Heart right ventricle (tissue), 16 donors: ENCODE measurements at regions not wholly inside any gene's neighbourhood (a gene's known extent, or its start where the extent isn't known, plus 50 kb on each side); places are given as distances from the start of the nearest gene placed in this dataset.

Source experiments
- ATAC-seq, 8 donors: fragments of 200-7000 bp; cut with Tn5 transposase; one replicate each; pipeline ENCODE4 v1.9.1; 2020; ENCODE audit warnings: mild to moderate bottlenecking in 8 of 8, moderate library complexity in 8 of 8, moderate number of reproducible peaks in 1 of 8
- DNase-seq, 2 donors: peaks; one replicate each; pipeline ENCODE4 v3.0.0-alpha.2; 2020
- H3K27ac ChIP-seq, 10 donors: fragments of 200-600 bp; sonication (generic) in 2 of 10; one replicate each; pipeline versions ENCODE4 v1.5.0 to v1.8.0; 2020 to 2022; ENCODE audit warnings: mild to moderate bottlenecking in 3 of 10
- H3K27me3 ChIP-seq, 7 donors: fragments of 200-600 bp; one replicate each; pipeline ENCODE4 v1.8.0; 2021 to 2022; ENCODE audit warnings: mild to moderate bottlenecking in 2 of 7
- H3K36me3 ChIP-seq, 9 donors: fragments of 200-600 bp; sonication (generic) in 1 of 9; one replicate each; pipeline versions ENCODE4 v1.5.0 to v1.8.0; 2020 to 2022; ENCODE audit warnings: mild to moderate bottlenecking in 2 of 9
- H3K4me1 ChIP-seq, 9 donors: fragments of 200-600 bp; sonication (generic) in 1 of 9; one replicate each; pipeline versions ENCODE4 v1.5.0 to v1.8.0; 2020 to 2022; ENCODE audit warnings: mild to moderate bottlenecking in 4 of 9
- H3K4me3 ChIP-seq, 10 donors: fragments of 200-600 bp; sonication (generic) in 2 of 10; one replicate each; pipeline versions ENCODE4 v1.5.0 to v1.8.0; 2020 to 2022; ENCODE audit warnings: mild to moderate bottlenecking in 7 of 10, moderate library complexity in 2 of 10
- H3K9me3 ChIP-seq, 11 donors: fragments of 200-600 bp in 10 of 11; sonication (generic) in 2 of 11; one replicate each; pipeline versions ENCODE4 v1.5.0 to v1.8.0; 2013 to 2022; ENCODE audit warnings: mild to moderate bottlenecking in 2 of 11, control low read depth in 1 of 11, moderate library complexity in 1 of 11
- WGBS, 2 donors: extraction: QIAGEN DNeasy Blood & Tissue Kit; methylation state at CpG; one replicate each; pipeline ENCODE4 v1.1.7; 2013; ENCODE audit warnings: inconsistent platforms in 1 of 2; 5-methylcytosine and 5-hydroxymethylcytosine counted together
- intact Hi-C, 10 donors: fragments of 100-400 bp; cut with DNase I; formaldehyde crosslinking; loops; one replicate each; pipeline versions ENCODE4 v1.11.1 to v1.14.2; 2022
- TF ChIP-seq, protein P1 (sequence below), 9 donors: fragments of 200-600 bp; sonication (generic) in 2 of 9; IDR thresholded peaks; one replicate each; pipeline versions ENCODE4 v1.5.0 to v1.8.0; 2021 to 2022; ENCODE audit warnings: antibody characterized with exemption in 9 of 9, mild to moderate bottlenecking in 5 of 9, moderate library complexity in 1 of 9
- donor health status: Arrhythmogenic right ventricular cardiomyopathy.
- donor health status: ischemic (EF 13 %, LVEDD 7.1; RV severe dilation, severe dysfunction).
- donor health status: healthy with polysubstance abuse.
- donor health status: DM: no; HTN: yes; CAD: no.
- donor health status: DM: no; HTN: no; CAD: no.
- donor health status: ischemic (EF 25% LVEDD 6.9; RV normal size, moderate dysfunction).
- donor health status: ischemic (EF 25% LVEDD 5.7; RV mildly dilated, moderate dysfunction).
- donor health status: healthy.
- donor health status: DM: yes; HTN: yes; CAD: no.
- donor health status: Ischemic cardiomyopathy.
- donor health status: ischemic (EF 35%, LVEDD 5.7; RV mildly dilated, moderate dysfunction).
- donor health status: nonischemic (EF 11% LVEDD 7.7; RV severe dilation, severe dysfunction).
- donor health status: DM: yes; HTN: yes; CAD: no.
- donor health status: PGD.
- donor health status: ischemic (EF 29% LVEDD 5.4; RV normal size, mild dysfunction).
- donor health status: nonischemic (EF 23%, LVEDD 6.1; RV moderate dilation, normal function).

DNA sequence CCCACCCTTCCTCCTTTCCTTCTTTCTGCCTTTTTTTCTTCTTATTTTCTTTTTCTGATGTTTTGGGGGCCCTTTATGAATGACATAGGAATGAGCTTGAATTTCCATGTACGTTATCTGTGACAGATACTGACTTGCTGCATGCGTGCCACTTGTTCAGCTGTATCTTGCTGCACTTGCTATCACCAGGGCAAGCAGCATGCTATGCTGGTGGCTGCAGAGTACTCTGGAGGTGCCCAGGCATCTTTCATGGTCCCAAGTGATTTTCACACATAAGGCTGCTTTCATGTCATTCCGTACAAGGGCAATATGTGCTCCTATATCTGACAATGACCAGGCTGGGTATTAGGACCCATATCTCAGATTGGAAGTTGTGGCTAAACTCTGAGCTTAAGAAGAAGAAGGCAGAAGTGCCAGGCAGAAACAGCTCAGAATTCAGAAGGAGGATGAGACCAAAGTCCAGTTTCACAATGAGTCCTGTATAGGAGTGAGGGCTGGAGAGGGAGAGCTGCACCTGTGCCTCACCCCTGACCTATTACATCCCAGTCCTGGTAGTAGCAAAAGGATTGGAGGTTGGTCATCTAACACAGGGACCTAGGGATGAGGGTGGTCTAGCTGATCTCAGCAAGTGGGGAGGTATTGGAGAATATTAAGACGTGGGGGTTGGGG is 299.0 kb upstream of the DDHD1 start:
- no peak for ATAC-seq
- intact Hi-C loops, result no loop called here
- TF ChIP-seq, protein P1, sequence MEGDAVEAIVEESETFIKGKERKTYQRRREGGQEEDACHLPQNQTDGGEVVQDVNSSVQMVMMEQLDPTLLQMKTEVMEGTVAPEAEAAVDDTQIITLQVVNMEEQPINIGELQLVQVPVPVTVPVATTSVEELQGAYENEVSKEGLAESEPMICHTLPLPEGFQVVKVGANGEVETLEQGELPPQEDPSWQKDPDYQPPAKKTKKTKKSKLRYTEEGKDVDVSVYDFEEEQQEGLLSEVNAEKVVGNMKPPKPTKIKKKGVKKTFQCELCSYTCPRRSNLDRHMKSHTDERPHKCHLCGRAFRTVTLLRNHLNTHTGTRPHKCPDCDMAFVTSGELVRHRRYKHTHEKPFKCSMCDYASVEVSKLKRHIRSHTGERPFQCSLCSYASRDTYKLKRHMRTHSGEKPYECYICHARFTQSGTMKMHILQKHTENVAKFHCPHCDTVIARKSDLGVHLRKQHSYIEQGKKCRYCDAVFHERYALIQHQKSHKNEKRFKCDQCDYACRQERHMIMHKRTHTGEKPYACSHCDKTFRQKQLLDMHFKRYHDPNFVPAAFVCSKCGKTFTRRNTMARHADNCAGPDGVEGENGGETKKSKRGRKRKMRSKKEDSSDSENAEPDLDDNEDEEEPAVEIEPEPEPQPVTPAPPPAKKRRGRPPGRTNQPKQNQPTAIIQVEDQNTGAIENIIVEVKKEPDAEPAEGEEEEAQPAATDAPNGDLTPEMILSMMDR (IDR thresholded peaks at IDR 0.05), result no peak

DNA sequence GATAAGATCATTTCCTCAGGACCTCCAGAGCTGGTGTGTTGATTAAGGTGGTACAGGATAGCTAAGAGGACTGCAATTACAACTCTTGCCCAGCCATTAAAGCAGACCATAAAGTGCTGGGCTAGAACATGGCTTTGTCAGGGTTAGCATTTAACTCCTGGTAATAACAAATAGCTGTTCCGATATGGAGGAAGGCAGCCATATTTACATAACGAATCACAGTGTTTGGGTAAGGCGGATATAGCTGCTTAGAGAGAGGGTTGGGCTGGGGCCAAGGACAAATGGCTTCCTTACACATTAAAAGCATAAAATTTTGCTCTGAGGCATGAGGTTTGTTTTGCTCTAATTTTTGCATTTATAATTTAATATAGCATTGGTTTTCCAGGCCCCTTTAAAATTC is 297.7 kb upstream of the DDHD1 start:
- no peaks in the 10 kb centered on the region for H3K36me3 ChIP-seq
- intact Hi-C loops, result no loop called here
- H3K4me1 ChIP-seq, result no peaks in the 10 kb centered on the region
- 56 to 70% methylated on average over 3 of the region's 3 CpGs for WGBS, 2 donors
- ATAC-seq (no peak), DNase-seq (no peak)
- no peak overlapping the region for H3K27ac ChIP-seq
- no peaks in the 10 kb centered on the region for H3K27me3 ChIP-seq
- H3K4me3 ChIP-seq, result no peak overlapping the region
- H3K9me3 ChIP-seq, result no peaks in the 10 kb centered on the region
- TF ChIP-seq, protein P1 (IDR thresholded peaks at IDR 0.05), result no peak

More for the DNA sequence above, 299.0 kb upstream of the DDHD1 start:
- H3K4me3 ChIP-seq, result no peak overlapping the region
- H3K27ac ChIP-seq, result no peak overlapping the region
- H3K9me3 ChIP-seq, result no peaks in the 10 kb centered on the region
- DNase-seq, result no peak
- H3K36me3 ChIP-seq, result no peaks in the 10 kb centered on the region
- 66 to 72% methylated on average over 4 of the region's 4 CpGs for WGBS, 2 donors
- no peaks in the 10 kb centered on the region for H3K27me3 ChIP-seq
- no peaks in the 10 kb centered on the region for H3K4me1 ChIP-seq

DNA sequence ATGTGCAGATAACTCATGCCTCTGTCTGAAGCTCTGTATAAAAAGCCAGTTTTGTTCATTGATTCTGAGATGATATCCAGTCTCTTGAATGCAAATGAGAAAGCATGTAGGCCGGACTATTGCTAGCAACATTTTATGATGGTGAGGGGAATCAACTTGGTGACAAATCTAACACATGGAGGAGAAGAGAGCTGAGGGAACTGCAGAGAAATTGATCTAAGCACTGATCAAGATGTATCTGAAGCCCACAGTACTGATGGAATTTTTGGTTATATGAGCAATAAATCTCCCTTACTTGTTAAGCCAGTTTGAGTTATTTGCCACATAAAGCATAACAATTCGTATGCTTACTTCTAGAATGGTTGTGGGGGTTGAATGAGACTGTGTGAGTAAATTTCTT is 295.6 kb upstream of the DDHD1 start:
- WGBS, 2 donors, result 89 to 90% methylated on average over 2 of the region's 2 CpGs
- H3K36me3 ChIP-seq, result no peaks in the 10 kb centered on the region

DNA sequence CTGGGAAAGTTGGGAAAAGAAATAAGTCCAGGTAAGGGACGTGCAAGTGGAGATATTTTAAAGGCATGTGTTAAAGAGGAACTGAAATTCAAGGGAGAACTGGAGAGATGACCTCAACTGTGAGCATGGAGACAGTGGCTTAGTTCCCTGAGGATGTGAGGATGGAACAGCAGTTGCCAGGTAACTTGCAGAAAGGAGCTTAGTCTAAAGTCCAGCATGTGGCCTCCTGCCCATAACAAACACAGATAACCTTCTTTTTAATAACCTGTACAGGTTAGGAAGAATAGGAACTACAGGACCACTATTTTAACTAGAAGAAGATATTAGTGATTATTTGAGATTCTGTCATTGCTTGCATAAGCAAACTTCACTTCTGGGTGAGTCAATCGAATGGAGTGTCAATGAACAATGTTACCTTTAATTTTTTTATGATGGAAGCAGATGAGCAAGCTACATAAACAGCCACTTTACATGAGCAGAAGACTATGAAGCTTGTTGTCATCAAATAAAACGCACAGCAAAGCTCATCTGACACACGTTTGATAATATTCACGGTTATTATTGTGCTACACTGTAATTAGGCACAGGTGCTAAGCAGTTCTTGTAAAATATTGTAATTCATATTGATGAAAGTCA is 291.7 kb upstream of the DDHD1 start:
- intact Hi-C loops, result no loop called here
- Histone ChIP-seq H3K27ac (no peak overlapping the region), H3K4me1 (no peaks in the 10 kb centered on the region), H3K4me3 (no peak overlapping the region), H3K27me3 (no peaks in the 10 kb centered on the region), H3K36me3 (no peaks in the 10 kb centered on the region), H3K9me3 (no peaks in the 10 kb centered on the region)
- TF ChIP-seq, protein P1 (IDR thresholded peaks at IDR 0.05), result no peak
- ATAC-seq (no peak), DNase-seq (no peak)
- 89 to 91% methylated on average over 5 of the region's 5 CpGs for WGBS, 2 donors

More for the DNA sequence above, 295.6 kb upstream of the DDHD1 start:
- Histone ChIP-seq H3K27ac (no peak overlapping the region), H3K27me3 (no peaks in the 10 kb centered on the region), H3K4me1 (no peaks in the 10 kb centered on the region), H3K4me3 (no peak overlapping the region), H3K9me3 (no peaks in the 10 kb centered on the region)
- TF ChIP-seq, protein P1 (IDR thresholded peaks at IDR 0.05), result no peak
- ATAC-seq (no peak), DNase-seq (no peak)
- intact Hi-C loops, result no loop called here
